IMR-90 (cell line): ENCODE measurements at regions not wholly inside any gene's neighbourhood (a gene's known extent, or its start where the extent isn't known, plus 50 kb on each side); places are given as distances from the start of the nearest gene placed in this dataset.

ENCODE experiments used
- ATAC-seq: fragments of 200-7000 bp; cut with Tn5 transposase; 2 replicates; pipeline ENCODE4 v1.9.1; 2020; ENCODE audit warnings: low read depth, mild to moderate bottlenecking, moderate library complexity
- BruUV-seq: library from RNA; stranded (reverse); fragments of 400-500 nt; replicated peaks from 2 replicates; lab custom pipeline; 2021; lab: Mats Ljungman, UMichigan
- CTCF ChIA-PET: fragments of 300-600 bp; formaldehyde crosslinking; extraction: SDS; loops from one replicate; lab custom pipeline; 2021; ENCODE audit warnings: antibody characterized with exemption; lab: Yijun Ruan, JAX
- POLR2A ChIA-PET: fragments of 300-600 bp; sonication (Branson Sonifier 250); formaldehyde crosslinking; loops from one replicate; lab custom pipeline; 2022; ENCODE audit warnings: antibody characterized with exemption; ENCODE audit not compliant: unreplicated experiment; lab: Charles Lee
- DNase-seq: peaks from one replicate; pipeline ENCODE4 v3.0.0; 2013
- H2AFZ ChIP-seq: replicated peaks from 2 replicates; pipeline ENCODE3; 2013; ENCODE audit warnings: low read length, mild to moderate bottlenecking; ENCODE audit not compliant: poor library complexity
- H2AK5ac ChIP-seq: 2 replicates; pipeline ENCODE4 v1.6.1; 2013; ENCODE audit warnings: low read depth, low read length, inconsistent platforms
- H2AK9ac ChIP-seq: replicated peaks from 2 replicates; pipeline ENCODE3; 2013; ENCODE audit warnings: mild to moderate bottlenecking, low read depth, low read length, moderate library complexity; ENCODE audit not compliant: poor library complexity
- H2BK120ac ChIP-seq: 2 replicates; pipeline ENCODE4 v1.6.1; 2013; ENCODE audit warnings: low read depth, low read length, inconsistent platforms
- H2BK15ac ChIP-seq: 3 replicates; pipeline ENCODE4 v1.6.1; 2013; ENCODE audit warnings: low read depth, low read length, inconsistent platforms
- H2BK20ac ChIP-seq: 2 replicates; pipeline ENCODE4 v1.6.1; 2013; ENCODE audit warnings: low read depth, mild to moderate bottlenecking, inconsistent platforms, low read length, moderate library complexity
- H2BK5ac ChIP-seq: 2 replicates; pipeline ENCODE4 v1.6.1; 2013; ENCODE audit warnings: mild to moderate bottlenecking, low read depth, low read length, inconsistent platforms; ENCODE audit not compliant: poor library complexity, severe bottlenecking
- H3K14ac ChIP-seq: replicated peaks from 2 replicates; pipeline ENCODE4 v1.6.1; 2013; ENCODE audit warnings: low read depth, low read length, inconsistent platforms
- H3K18ac ChIP-seq: 2 replicates; pipeline ENCODE4 v1.6.1; 2013; ENCODE audit warnings: low read depth, low read length, control low read depth
- H3K23ac ChIP-seq: 2 replicates; pipeline ENCODE4 v1.6.1; 2013; ENCODE audit warnings: low read depth, low read length, inconsistent platforms
- H3K27ac ChIP-seq: 2 replicates; pipeline ENCODE4 v1.5.1; 2013; ENCODE audit warnings: mild to moderate bottlenecking, control low read depth, low read length; ENCODE audit not compliant: insufficient read depth
- H3K27me3 ChIP-seq: 2 replicates; pipeline ENCODE4 v1.6.1; 2013; ENCODE audit warnings: low read length; ENCODE audit not compliant: control insufficient read depth, insufficient read depth
- H3K36me3 ChIP-seq: 2 replicates; pipeline ENCODE4 v1.6.1; 2013; ENCODE audit warnings: low read length, mixed read lengths; ENCODE audit not compliant: control insufficient read depth, insufficient read depth
- H3K4ac ChIP-seq: 2 replicates; pipeline ENCODE4 v1.6.1; 2013; ENCODE audit warnings: low read depth, low read length, inconsistent platforms
- H3K4me1 ChIP-seq: 2 replicates; pipeline ENCODE4 v1.6.1; 2013; ENCODE audit warnings: low read length, mixed read lengths; ENCODE audit not compliant: control insufficient read depth, insufficient read depth
- H3K4me2 ChIP-seq: 2 replicates; pipeline ENCODE4 v1.6.1; 2013; ENCODE audit warnings: low read depth, mild to moderate bottlenecking, control low read depth, low read length, moderate library complexity
- H3K4me3 ChIP-seq: 2 replicates; pipeline ENCODE4 v1.5.1; 2013; ENCODE audit warnings: low read depth, mild to moderate bottlenecking, control low read depth, low read length, moderate library complexity; ENCODE audit not compliant: insufficient read depth
- H3K56ac ChIP-seq: 2 replicates; pipeline ENCODE4 v1.6.1; 2013; ENCODE audit warnings: low read length, inconsistent platforms; ENCODE audit not compliant: insufficient read depth; ENCODE audit errors: extremely low read depth
- H3K79me1 ChIP-seq, 2 experiments: 2 replicates each; pipeline ENCODE4 v1.6.1; 2013; ENCODE audit warnings: low read length in 2 of 2, inconsistent platforms in 1 of 2, low read depth in 1 of 2
- H3K9ac ChIP-seq: 2 replicates; pipeline ENCODE4 v1.6.1; 2013; ENCODE audit warnings: low read depth, low read length, control low read depth
- H3K9me1 ChIP-seq: 2 replicates; pipeline ENCODE4 v1.6.1; 2013; ENCODE audit warnings: low read length, inconsistent platforms; ENCODE audit not compliant: insufficient read depth
- H3K9me3 ChIP-seq: 2 replicates; pipeline ENCODE4 v1.6.1; 2013; ENCODE audit warnings: low read length; ENCODE audit not compliant: control insufficient read depth, insufficient read depth
- H4K20me1 ChIP-seq: 2 replicates; pipeline ENCODE4 v1.6.1; 2013; ENCODE audit warnings: low read length, inconsistent platforms; ENCODE audit not compliant: insufficient read depth
- H4K5ac ChIP-seq: 2 replicates; pipeline ENCODE4 v1.6.1; 2013; ENCODE audit warnings: mild to moderate bottlenecking, low read depth, low read length, control low read depth
- H4K8ac ChIP-seq, 2 experiments: 2 replicates each; pipeline ENCODE4 v1.6.1; 2013; ENCODE audit warnings: low read depth in 2 of 2, low read length in 2 of 2, control low read depth in 1 of 2, inconsistent platforms in 1 of 2
- H4K91ac ChIP-seq: 2 replicates; pipeline ENCODE4 v1.6.1; 2013; ENCODE audit warnings: low read depth, low read length, inconsistent platforms; ENCODE audit not compliant: insufficient read depth
- CHD1 ChIP-seq: IDR thresholded peaks from 2 replicates; pipeline ENCODE4 v1.6.1; 2012; ENCODE audit warnings: low read depth, low read length, improper control_type of control experiment
- CTCF ChIP-seq: conservative IDR thresholded peaks from 2 replicates; pipeline ENCODE4 v1.5.1; 2012; ENCODE audit warnings: mild to moderate bottlenecking, low read depth, low read length, improper control_type of control experiment
- ELK1 ChIP-seq: fragments of 150-350 bp; IDR thresholded peaks from 2 replicates; pipeline ENCODE4 v1.6.1; 2016; ENCODE audit warnings: low read depth, mild to moderate bottlenecking, low read length, moderate library complexity, borderline replicate concordance
- MAFK ChIP-seq: IDR thresholded peaks from 2 replicates; pipeline ENCODE4 v1.6.1; 2012; ENCODE audit warnings: low read depth, low read length, improper control_type of control experiment
- MAZ ChIP-seq: IDR thresholded peaks from 2 replicates; pipeline ENCODE4 v1.6.1; 2012; ENCODE audit warnings: low read depth, mild to moderate bottlenecking, low read length, improper control_type of control experiment, moderate library complexity, borderline replicate concordance
- MXI1 ChIP-seq: IDR thresholded peaks from 2 replicates; pipeline ENCODE4 v1.6.1; 2012; ENCODE audit warnings: low read depth, mild to moderate bottlenecking, low read length, moderate library complexity, borderline replicate concordance
- RCOR1 ChIP-seq: IDR thresholded peaks from 2 replicates; pipeline ENCODE4 v1.6.1; 2012; ENCODE audit warnings: mild to moderate bottlenecking, low read length, improper control_type of control experiment; ENCODE audit not compliant: insufficient replicate concordance
- RFX5 ChIP-seq: IDR thresholded peaks from 2 replicates; pipeline ENCODE4 v1.8.0; 2012; ENCODE audit warnings: low read depth, mild to moderate bottlenecking, low read length, moderate library complexity
- SMC3 ChIP-seq: fragments of 150-350 bp; IDR thresholded peaks from 2 replicates; pipeline ENCODE4 v1.6.1; 2016; ENCODE audit warnings: low read depth, mild to moderate bottlenecking, antibody characterized with exemption, low read length, moderate library complexity
- USF2 ChIP-seq: fragments of 150-350 bp; IDR thresholded peaks from 2 replicates; pipeline ENCODE4 v1.6.1; 2017; ENCODE audit warnings: mild to moderate bottlenecking, antibody characterized with exemption, low read length, low read depth
- WGBS, 2 experiments: methylation state at CpG; one replicate each; pipeline versions ENCODE4 v1.1.5 to v1.1.7; 2013; ENCODE audit warnings: missing lambda C conversion rate in 2 of 2; ENCODE audit not compliant: insufficient read length in 1 of 2; ENCODE audit errors: extremely low coverage in 2 of 2; 5-methylcytosine and 5-hydroxymethylcytosine counted together
- dilution Hi-C: fragments of 300-500 bp; cut with HindIII; formaldehyde crosslinking; loops from one replicate; pipeline ENCODE4 v1.14.3; 2018; ENCODE audit warnings: low sequenced_read_pairs; ENCODE audit not compliant: unreplicated experiment
- in situ Hi-C: fragments of 300-500 bp; cut with MboI; formaldehyde crosslinking; loops from 3 replicates; pipeline ENCODE4 v1.14.3; 2019; ENCODE audit warnings: low sequenced_read_pairs, inconsistent platforms, mixed read lengths
- intact Hi-C: fragments of 100-400 bp; cut with micrococcal nuclease; formaldehyde crosslinking; loops from 2 replicates; pipeline ENCODE4 v1.10.0; 2022

GRCh38 chr5:167649471-167649870, 642.0 kb upstream of the WWC1 start:
- CTCF ChIA-PET = no interaction called here
- in situ Hi-C loops = no loop called here

More at GRCh38 chr5:167649471-167649870, 642.0 kb upstream of the WWC1 start:
- H3K4me2 ChIP-seq = no peak overlapping the region
- no peak overlapping the region for H3K27ac ChIP-seq
- no TSS peak for BruUV-seq
- H4K8ac ChIP-seq = no peak overlapping the region
- H2AK9ac ChIP-seq = no peak overlapping the region
- H3K9me1 ChIP-seq = 0 out of 2 replicates have a peak, but pooled peaks cover 3% of the 10 kb centered on the region
- no peaks in the 10 kb centered on the region for H3K36me3 ChIP-seq
- H2AK5ac ChIP-seq = no peak overlapping the region
- no peak overlapping the region for H3K9ac ChIP-seq
- no peak overlapping the region for H3K56ac ChIP-seq
- H3K14ac ChIP-seq = no peak overlapping the region
- intact Hi-C loops (no loop called here), dilution Hi-C loops (no loop called here)
- POLR2A ChIA-PET = no interaction called here
- H2BK15ac ChIP-seq = no peak overlapping the region
- no peak overlapping the region for H3K4ac ChIP-seq
- no CpG with 5 or more reads among the region's 1 CpG for WGBS, 2 experiments
- H2AFZ ChIP-seq = no peak overlapping the region
- no peak overlapping the region for H4K5ac ChIP-seq
- H3K4me3 ChIP-seq = no peak overlapping the region
- H2BK5ac ChIP-seq = no peak overlapping the region
- TF ChIP-seq CTCF (no peak), RCOR1 (no peak), MAFK (no peak), MAZ (no peak), MXI1 (no peak), SMC3 (no peak), CHD1 (no peak), ELK1 (no peak), RFX5 (no peak), USF2 (no peak)
- ATAC-seq (no peak), DNase-seq (no peak)
- H2BK20ac ChIP-seq = no peak overlapping the region
- H3K18ac ChIP-seq = no peak overlapping the region; the same call in 1 of the 2 replicates
- H3K79me1 ChIP-seq = no peaks in the 10 kb centered on the region
- H4K91ac ChIP-seq = no peak overlapping the region
- no peaks in the 10 kb centered on the region for H3K9me3 ChIP-seq
- no peak overlapping the region for H3K23ac ChIP-seq
- H3K4me1 ChIP-seq = peaks cover 5% of the 10 kb centered on the region
- no peaks in the 10 kb centered on the region for H3K27me3 ChIP-seq
- H4K20me1 ChIP-seq = no peaks in the 10 kb centered on the region
- H2BK120ac ChIP-seq = no peak overlapping the region
